Breast epithelium (tissue), 4 donors: ENCODE measurements at regions not wholly inside any gene's neighbourhood (a gene's known extent, or its start where the extent isn't known, plus 50 kb on each side); places are given as distances from the start of the nearest gene placed in this dataset.

Experiments used
- DNase-seq, 2 donors: peaks; one replicate each; pipeline ENCODE4 v3.0.0-alpha.2; 2019; ENCODE audit warnings: low spot score in 2 of 2
- H3K27ac ChIP-seq, 2 donors: fragments of 200-600 bp; sonication (generic) in 1 of 2; one replicate each; pipeline ENCODE4 v1.5.1; 2016 to 2019; ENCODE audit warnings: mild to moderate bottlenecking in 1 of 2
- H3K27me3 ChIP-seq, 2 donors: fragments of 200-600 bp; sonication (generic) in 1 of 2; one replicate each; pipeline versions ENCODE4 v1.5.1 to v1.6.0; 2017 to 2019; ENCODE audit warnings: control low read depth in 1 of 2, mild to moderate bottlenecking in 1 of 2
- H3K36me3 ChIP-seq: fragments of 200-600 bp; one replicate; pipeline ENCODE4 v1.5.1; 2019
- H3K4me1 ChIP-seq, 2 donors: fragments of 200-600 bp; sonication (generic); one replicate each; pipeline ENCODE4 v1.5.1; 2016 to 2019; ENCODE audit warnings: control low read depth in 1 of 2
- H3K4me3 ChIP-seq, 3 donors: fragments of 200-600 bp; sonication (generic); 1 replicate in 2 of 3; 2 replicates in 1 of 3; pipeline ENCODE4 v1.5.1; 2016 to 2019; ENCODE audit warnings: mild to moderate bottlenecking in 3 of 3, moderate library complexity in 2 of 3
- H3K9me3 ChIP-seq, 2 donors: fragments of 200-600 bp; sonication (generic) in 1 of 2; one replicate each; pipeline ENCODE4 v1.5.1; 2016 to 2019; ENCODE audit warnings: control low read depth in 1 of 2
- POLR2A ChIP-seq: fragments of 450-650 bp; IDR thresholded peaks from one replicate; pipeline ENCODE4 v1.6.1; 2016; ENCODE audit warnings: antibody characterized with exemption, mild to moderate bottlenecking, moderate library complexity
- POLR2AphosphoS5 ChIP-seq, 3 donors: sonication (generic); formaldehyde crosslinking; IDR thresholded peaks; one replicate each; pipeline ENCODE4 v1.6.1; 2017; ENCODE audit warnings: antibody characterized with exemption in 3 of 3
- intact Hi-C: fragments of 100-400 bp; cut with DNase I; formaldehyde crosslinking; loops from one replicate; pipeline ENCODE4 v1.15.1; 2023; ENCODE audit warnings: low total_unique reads
- TF ChIP-seq, protein P1 (sequence below), 3 donors: fragments of 450-650 bp; IDR thresholded peaks; one replicate each; pipeline ENCODE4 v1.5.1; 2016 to 2017; ENCODE audit warnings: antibody characterized with exemption in 3 of 3, mild to moderate bottlenecking in 3 of 3, moderate library complexity in 3 of 3

DNA sequence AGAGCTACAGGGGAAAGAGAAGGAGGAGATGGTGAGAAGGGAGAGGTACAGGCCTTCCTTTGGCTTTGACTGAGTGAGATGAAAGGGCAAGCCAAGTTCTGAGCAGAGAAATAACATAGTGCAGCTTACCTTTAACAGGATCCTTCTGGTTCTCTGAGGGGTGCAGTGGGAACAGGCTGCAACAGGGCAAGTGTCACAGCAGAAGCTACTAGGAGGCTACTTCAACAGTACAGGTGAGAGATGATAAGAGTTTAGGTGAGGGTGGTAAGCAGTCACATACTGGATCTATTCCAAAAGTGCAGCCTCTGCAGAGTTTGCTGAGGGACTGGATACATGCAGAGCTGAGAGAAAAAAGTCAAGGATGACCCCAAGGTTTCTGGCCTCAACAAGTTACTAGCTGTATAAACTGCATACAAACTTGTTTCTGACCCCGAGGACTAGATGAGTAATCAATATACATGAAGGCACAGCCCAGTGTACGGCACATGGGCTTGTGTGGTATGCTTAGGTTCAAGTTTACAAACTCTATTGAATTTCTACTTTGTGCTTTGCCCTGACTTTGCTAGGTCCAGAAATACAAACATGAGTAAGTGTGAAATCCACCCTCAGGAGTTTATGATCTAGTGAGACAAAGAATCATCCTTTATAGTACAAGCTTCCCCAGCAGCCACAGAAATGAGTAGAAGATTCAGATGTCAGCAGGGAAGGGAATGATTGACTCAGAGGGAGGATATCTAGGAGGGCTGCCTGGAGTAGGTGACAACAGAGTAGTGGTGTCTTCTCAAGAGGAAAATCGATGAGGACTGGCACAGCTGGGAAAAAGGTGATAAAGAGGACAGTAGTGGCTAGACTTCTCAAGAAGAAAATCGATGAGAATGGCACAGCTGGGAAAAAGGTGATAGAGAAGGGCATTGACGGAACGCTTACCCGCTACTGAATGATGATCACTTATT, 78.2 kb upstream of the TJP1 start:
- Histone ChIP-seq H3K9me3 (peaks cover 3 to 11% of the 10 kb centered on the region in 2 donors), H3K4me1 (no peaks in the 10 kb centered on the region), H3K36me3 (no peaks in the 10 kb centered on the region), H3K4me3 (no peak overlapping the region), H3K27ac (no peak overlapping the region), H3K27me3 (no peaks in the 10 kb centered on the region)
- intact Hi-C loops = no loop called here
- TF ChIP-seq POLR2AphosphoS5 (IDR thresholded peaks at IDR 0.05) = no peak
- TF ChIP-seq, protein P1, sequence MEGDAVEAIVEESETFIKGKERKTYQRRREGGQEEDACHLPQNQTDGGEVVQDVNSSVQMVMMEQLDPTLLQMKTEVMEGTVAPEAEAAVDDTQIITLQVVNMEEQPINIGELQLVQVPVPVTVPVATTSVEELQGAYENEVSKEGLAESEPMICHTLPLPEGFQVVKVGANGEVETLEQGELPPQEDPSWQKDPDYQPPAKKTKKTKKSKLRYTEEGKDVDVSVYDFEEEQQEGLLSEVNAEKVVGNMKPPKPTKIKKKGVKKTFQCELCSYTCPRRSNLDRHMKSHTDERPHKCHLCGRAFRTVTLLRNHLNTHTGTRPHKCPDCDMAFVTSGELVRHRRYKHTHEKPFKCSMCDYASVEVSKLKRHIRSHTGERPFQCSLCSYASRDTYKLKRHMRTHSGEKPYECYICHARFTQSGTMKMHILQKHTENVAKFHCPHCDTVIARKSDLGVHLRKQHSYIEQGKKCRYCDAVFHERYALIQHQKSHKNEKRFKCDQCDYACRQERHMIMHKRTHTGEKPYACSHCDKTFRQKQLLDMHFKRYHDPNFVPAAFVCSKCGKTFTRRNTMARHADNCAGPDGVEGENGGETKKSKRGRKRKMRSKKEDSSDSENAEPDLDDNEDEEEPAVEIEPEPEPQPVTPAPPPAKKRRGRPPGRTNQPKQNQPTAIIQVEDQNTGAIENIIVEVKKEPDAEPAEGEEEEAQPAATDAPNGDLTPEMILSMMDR (IDR thresholded peaks at IDR 0.05) = no peak
- TF ChIP-seq POLR2A = no peak
- no peak for DNase-seq

DNA sequence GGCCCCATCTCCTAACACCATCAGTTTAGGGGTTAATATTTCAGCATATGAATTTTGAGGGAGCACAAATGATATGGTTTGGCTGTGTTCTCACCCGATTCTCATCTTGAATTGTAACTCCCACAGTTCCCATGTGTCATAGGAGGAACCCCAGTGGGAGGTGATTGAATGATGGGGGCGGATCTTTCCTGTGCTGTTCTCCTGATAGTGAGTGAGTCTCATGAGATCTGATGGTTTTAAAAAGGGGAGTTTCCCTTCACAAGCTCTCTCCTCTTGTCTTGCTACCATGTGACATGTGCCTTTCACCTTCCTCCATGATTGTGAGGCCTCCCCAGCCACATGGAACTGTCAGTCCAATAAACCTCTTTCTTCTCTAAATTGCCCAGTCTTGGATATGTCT, 73.8 kb upstream of the TJP1 start:
- intact Hi-C loops = no loop called here
- TF ChIP-seq POLR2AphosphoS5 (IDR thresholded peaks at IDR 0.05) (no peak), POLR2A (no peak)
- TF ChIP-seq, protein P1 (IDR thresholded peaks at IDR 0.05) = no peak
- Histone ChIP-seq H3K27me3 (no peaks in the 10 kb centered on the region), H3K27ac (no peak overlapping the region), H3K36me3 (no peaks in the 10 kb centered on the region), H3K9me3 (peaks cover 3 to 11% of the 10 kb centered on the region in 2 donors), H3K4me1 (no peaks in the 10 kb centered on the region), H3K4me3 (no peak overlapping the region)
- no peak for DNase-seq

DNA sequence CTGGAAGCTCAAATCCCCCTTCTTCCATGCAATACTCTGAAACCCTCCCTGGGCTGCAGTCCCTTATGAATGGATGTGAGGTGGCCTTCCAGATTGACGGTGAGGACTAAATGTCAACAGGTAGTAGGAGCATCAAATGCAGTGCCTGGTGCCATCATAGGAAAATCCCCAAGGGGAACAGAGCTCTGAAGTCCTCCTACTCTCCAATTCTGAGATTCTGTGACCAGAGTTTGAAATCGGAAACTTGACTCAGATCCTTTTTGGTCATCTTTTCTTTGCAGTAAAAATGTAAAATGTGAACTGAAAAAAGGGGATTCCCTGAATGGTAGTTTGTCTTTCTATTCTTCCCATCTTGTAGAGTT, 68.8 kb upstream of the TJP1 start:
- H3K9me3 ChIP-seq = no peaks in the 10 kb centered on the region
- intact Hi-C loops = no loop called here
- H3K27me3 ChIP-seq = no peaks in the 10 kb centered on the region
- no peaks in the 10 kb centered on the region for H3K36me3 ChIP-seq
- no peak overlapping the region for H3K27ac ChIP-seq
- no peak overlapping the region for H3K4me3 ChIP-seq
- no peaks in the 10 kb centered on the region for H3K4me1 ChIP-seq
- TF ChIP-seq POLR2AphosphoS5 (IDR thresholded peaks at IDR 0.05) = no peak
- TF ChIP-seq, protein P1 (IDR thresholded peaks at IDR 0.05) = no peak
- no peak for TF ChIP-seq POLR2A
- DNase-seq = no peak

DNA sequence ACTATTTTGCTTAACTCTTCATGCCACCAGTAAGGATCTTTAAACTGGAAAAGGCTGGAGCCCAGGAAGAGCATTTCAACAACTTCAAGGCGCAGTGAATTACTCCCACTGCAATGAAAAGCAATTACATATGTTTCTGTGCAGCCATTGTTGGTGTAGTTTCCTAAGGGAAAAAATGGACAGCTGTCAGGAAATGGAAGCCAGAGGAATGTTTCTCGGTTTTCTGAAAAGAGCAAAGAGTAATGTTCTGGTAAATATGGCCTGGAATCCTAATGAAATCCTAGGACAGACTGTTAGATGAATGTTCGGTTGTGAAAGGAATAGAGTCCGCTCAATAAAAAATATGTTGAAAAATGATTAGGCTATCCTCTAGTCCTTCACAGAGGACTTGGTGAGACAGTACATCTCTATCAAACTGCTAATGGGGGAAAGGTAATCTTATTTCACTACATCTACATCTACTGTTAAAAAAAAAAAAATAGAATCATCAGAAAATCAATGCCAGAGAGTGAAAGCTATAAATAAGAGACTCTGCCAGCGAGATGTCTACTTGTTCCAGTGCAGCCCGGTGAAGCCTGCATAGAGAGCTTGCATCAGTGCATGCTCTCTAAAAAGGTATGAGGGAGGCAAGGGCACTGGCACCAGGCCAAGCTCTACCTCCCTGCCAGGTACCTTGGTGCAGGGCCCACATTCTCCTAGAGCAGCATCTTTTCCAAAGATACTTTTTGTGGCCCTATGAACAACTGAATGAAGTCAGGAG, 68.2 kb upstream of the TJP1 start:
- H3K36me3 ChIP-seq = no peaks in the 10 kb centered on the region
- no peaks in the 10 kb centered on the region for H3K4me1 ChIP-seq
- intact Hi-C loops = no loop called here
- no peak for DNase-seq
- no peak overlapping the region for H3K4me3 ChIP-seq
- TF ChIP-seq, protein P1 (IDR thresholded peaks at IDR 0.05) = no peak
- no peak for TF ChIP-seq POLR2A
- no peak for TF ChIP-seq POLR2AphosphoS5 (IDR thresholded peaks at IDR 0.05)
- H3K27ac ChIP-seq = no peak overlapping the region
- no peaks in the 10 kb centered on the region for H3K27me3 ChIP-seq
- no peaks in the 10 kb centered on the region for H3K9me3 ChIP-seq
